HFFc6 (cell line): ENCODE measurements at regions not wholly inside any gene's neighbourhood (a gene's known extent, or its start where the extent isn't known, plus 50 kb on each side); places are given as distances from the start of the nearest gene placed in this dataset.

Experiments used
- DNase-seq: peaks from one replicate; pipeline ENCODE4 v3.0.0-alpha.2; 2018
- H3K27ac Mint-ChIP-seq: 2 replicates; pipeline ENCODE4 v1.8.0; 2020; ENCODE audit warnings: mild to moderate bottlenecking, mixed read lengths
- H3K27me3 Mint-ChIP-seq: 2 replicates; pipeline ENCODE4 v1.8.0; 2021; ENCODE audit warnings: mild to moderate bottlenecking, moderate library complexity, mixed read lengths; ENCODE audit not compliant: insufficient read depth
- H3K36me3 Mint-ChIP-seq: 2 replicates; pipeline ENCODE4 v1.8.0; 2021; ENCODE audit warnings: low read depth, mixed read lengths
- H3K4me1 Mint-ChIP-seq: 2 replicates; pipeline ENCODE4 v1.8.0; 2020; ENCODE audit warnings: low read depth, mixed read lengths
- H3K4me3 Mint-ChIP-seq: 2 replicates; pipeline ENCODE4 v1.8.0; 2020; ENCODE audit warnings: mild to moderate bottlenecking, moderate library complexity, mixed read lengths
- H3K9me3 Mint-ChIP-seq: 2 replicates; pipeline ENCODE4 v1.8.0; 2020; ENCODE audit warnings: mild to moderate bottlenecking, mixed read lengths
- CTCF ChIP-seq: fragments of 200-600 bp; sonication (generic); IDR thresholded peaks from 2 replicates; pipeline ENCODE4 v1.5.0; 2021; ENCODE audit warnings: antibody characterized with exemption, mild to moderate bottlenecking

GRCh38 chr4:53920116-53920515 is 144.3 kb downstream of the CHIC2 start:
- peaks cover 3% of the 10 kb centered on the region; the same call in 1 of the 2 replicates for H3K27me3 Mint-ChIP-seq
- H3K4me1 Mint-ChIP-seq: peaks cover 64% of the 10 kb centered on the region
- TF ChIP-seq CTCF: no peak
- no peak overlapping the region for H3K27ac Mint-ChIP-seq
- H3K4me3 Mint-ChIP-seq: no peak overlapping the region
- no peaks in the 10 kb centered on the region for H3K9me3 Mint-ChIP-seq
- no peaks in the 10 kb centered on the region for H3K36me3 Mint-ChIP-seq
- DNase-seq: no peak

- no peak overlapping the region for H3K4me3 Mint-ChIP-seq
- H3K9me3 Mint-ChIP-seq: no peaks in the 10 kb centered on the region
- H3K4me1 Mint-ChIP-seq: peaks cover 66% of the 10 kb centered on the region
- H3K36me3 Mint-ChIP-seq: no peaks in the 10 kb centered on the region
- DNase-seq: no peak
- no peak for TF ChIP-seq CTCF
- H3K27me3 Mint-ChIP-seq: peaks cover 3% of the 10 kb centered on the region; the same call in 1 of the 2 replicates
- H3K27ac Mint-ChIP-seq: no peak overlapping the region
Observed at GRCh38 chr4:53919535-53919934, 144.9 kb downstream of the CHIC2 start.

DNA sequence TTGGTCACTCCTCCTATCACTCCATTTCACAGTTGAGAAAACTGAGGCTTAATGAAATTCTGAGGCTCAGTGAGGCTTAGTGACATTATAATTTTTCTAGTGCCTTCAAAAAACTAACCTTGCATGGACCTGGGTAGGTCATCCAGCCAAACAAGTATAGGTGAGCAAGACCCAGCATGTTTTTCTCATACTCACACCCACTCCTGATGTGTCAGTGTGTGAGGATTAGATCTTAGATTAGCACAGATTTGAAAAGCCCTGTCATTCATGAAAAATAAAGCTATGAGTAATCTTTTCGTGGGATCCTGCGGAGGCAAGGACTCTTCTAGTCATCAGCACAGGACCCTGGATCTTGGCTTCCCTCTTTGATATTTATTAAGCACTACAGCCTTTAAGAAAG is 146.7 kb downstream of the CHIC2 start:
- TF ChIP-seq CTCF: no peak
- no peak for DNase-seq
- H3K27ac Mint-ChIP-seq: no peak overlapping the region
- peaks cover 75% of the 10 kb centered on the region for H3K4me1 Mint-ChIP-seq
- no peak overlapping the region for H3K4me3 Mint-ChIP-seq
- peaks cover 3% of the 10 kb centered on the region; the same call in 1 of the 2 replicates for H3K27me3 Mint-ChIP-seq
- H3K36me3 Mint-ChIP-seq: no peaks in the 10 kb centered on the region
- no peaks in the 10 kb centered on the region for H3K9me3 Mint-ChIP-seq

DNA sequence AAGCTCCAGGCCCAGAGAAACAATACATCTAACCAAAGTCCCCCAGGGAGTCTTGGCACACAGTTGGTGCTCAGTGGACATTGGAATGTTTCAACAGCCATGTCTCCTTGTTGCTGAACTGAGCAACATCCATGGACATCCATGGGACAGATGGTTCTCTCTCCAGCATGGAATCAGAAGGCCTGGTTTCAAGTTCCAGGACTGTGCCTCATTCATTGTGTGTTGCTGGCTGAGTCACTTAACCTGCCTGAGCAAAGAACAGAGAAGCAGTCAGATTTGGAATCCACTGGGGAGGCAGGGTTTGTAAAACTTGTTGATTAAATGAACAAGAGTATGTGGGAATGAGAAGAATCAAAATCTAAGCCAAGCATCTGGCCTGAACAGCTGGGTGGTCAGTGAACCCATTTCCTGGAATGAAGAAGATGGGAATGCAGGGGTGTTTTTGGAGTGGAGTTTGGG is 147.9 kb downstream of the CHIC2 start:
- no peaks in the 10 kb centered on the region for H3K9me3 Mint-ChIP-seq
- peaks cover 3% of the 10 kb centered on the region; the same call in 1 of the 2 replicates for H3K27me3 Mint-ChIP-seq
- H3K4me1 Mint-ChIP-seq: peaks cover 78% of the 10 kb centered on the region
- H3K27ac Mint-ChIP-seq: peak overlapping the region; percentile 89
- no peak for TF ChIP-seq CTCF
- DNase-seq: peak; percentile 37
- no peak overlapping the region; the same call in 1 of the 2 replicates for H3K4me3 Mint-ChIP-seq
- H3K36me3 Mint-ChIP-seq: no peaks in the 10 kb centered on the region

DNA sequence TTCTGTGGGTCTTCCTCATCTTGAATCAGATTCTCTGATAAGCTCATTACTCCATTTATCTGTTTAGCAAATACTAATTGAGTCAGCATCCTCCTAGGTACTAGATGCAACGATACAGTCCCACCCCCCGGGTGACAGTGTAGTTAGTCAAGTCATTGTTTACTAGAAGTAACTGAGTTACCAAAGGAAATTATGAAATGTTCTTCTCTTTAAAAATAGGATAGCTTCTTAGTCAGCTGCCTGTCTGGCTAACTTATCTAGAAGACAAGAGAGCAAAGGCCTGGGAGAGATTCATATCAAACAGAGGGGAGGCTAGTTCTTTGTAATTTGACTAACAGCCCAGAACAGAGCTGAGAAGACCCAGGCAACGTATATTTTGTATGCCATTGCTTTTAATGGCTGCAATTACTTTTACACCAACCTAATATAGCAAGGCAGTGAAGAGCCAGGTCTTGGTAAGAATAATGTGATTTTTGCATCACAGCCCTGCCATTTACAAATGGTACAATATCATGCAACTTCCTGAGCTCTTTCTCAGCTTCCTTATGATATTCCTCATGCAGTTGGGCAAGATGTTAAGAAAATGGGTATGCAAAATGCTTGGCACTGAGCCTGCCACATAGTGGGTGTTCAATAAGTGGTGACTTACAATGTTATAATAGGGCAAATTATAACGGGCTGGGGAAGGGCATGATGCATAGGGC is 149.9 kb downstream of the CHIC2 start:
- H3K4me1 Mint-ChIP-seq: peaks cover 71% of the 10 kb centered on the region
- peak; percentile 94 for DNase-seq

More for the DNA sequence above, 149.9 kb downstream of the CHIC2 start:
- Mint-ChIP-seq H3K36me3 (no peaks in the 10 kb centered on the region), H3K27ac (peak overlapping the region; percentile 89), H3K4me3 (peak overlapping the region; percentile 31; the same call in 1 of the 2 replicates), H3K27me3 (peaks cover 3% of the 10 kb centered on the region; the same call in 1 of the 2 replicates), H3K9me3 (no peaks in the 10 kb centered on the region)
- TF ChIP-seq CTCF: no peak
